HEK293 (cell line): ENCODE measurements at regions not wholly inside any gene's neighbourhood (a gene's known extent, or its start where the extent isn't known, plus 50 kb on each side); places are given as distances from the start of the nearest gene placed in this dataset.

Experiments
- CTCF ChIP-seq: fragments of 450-650 bp; formaldehyde crosslinking; IDR thresholded peaks from 2 replicates; pipeline ENCODE4 v1.5.1; 2016; ENCODE audit warnings: missing biosample characterization, missing genetic modification characterization
- KLF8 ChIP-seq: fragments of 450-650 bp; formaldehyde crosslinking; IDR thresholded peaks from 2 replicates; pipeline ENCODE4 v1.5.1; 2016; ENCODE audit warnings: missing biosample characterization, missing genetic modification characterization
- PBX3 ChIP-seq: sonication (generic); formaldehyde crosslinking; IDR thresholded peaks from 2 replicates; pipeline ENCODE4 v1.8.1; 2022; ENCODE audit warnings: mild to moderate bottlenecking, moderate library complexity, missing genetic modification reagents
- REPIN1 ChIP-seq: fragments of 450-650 bp; formaldehyde crosslinking; IDR thresholded peaks from 2 replicates; pipeline ENCODE4 v1.5.1; 2017; ENCODE audit warnings: missing biosample characterization, missing genetic modification characterization, low read depth
- TCF7L2 ChIP-seq: IDR thresholded peaks from 2 replicates; pipeline ENCODE4 v1.6.1; 2011; ENCODE audit warnings: low read depth, mild to moderate bottlenecking, inconsistent platforms, low read length, moderate library complexity, borderline replicate concordance
- WT1 ChIP-seq: fragments of 450-650 bp; formaldehyde crosslinking; IDR thresholded peaks from 2 replicates; pipeline ENCODE4 v1.5.1; 2016; ENCODE audit warnings: missing biosample characterization, missing genetic modification characterization
- YY1 ChIP-seq: fragments of 450-650 bp; formaldehyde crosslinking; IDR thresholded peaks from 2 replicates; pipeline ENCODE4 v1.5.1; 2018; ENCODE audit warnings: missing biosample characterization, missing genetic modification characterization
- ZBTB1 ChIP-seq: fragments of 450-650 bp; formaldehyde crosslinking; IDR thresholded peaks from 2 replicates; pipeline ENCODE4 v1.5.1; 2016; ENCODE audit warnings: missing biosample characterization, missing genetic modification characterization
- ZBTB11 ChIP-seq: fragments of 450-650 bp; formaldehyde crosslinking; conservative IDR thresholded peaks from 2 replicates; pipeline ENCODE4 v1.5.1; 2016; ENCODE audit warnings: low read depth, missing biosample characterization, missing genetic modification characterization
- ZBTB20 ChIP-seq: fragments of 450-650 bp; formaldehyde crosslinking; IDR thresholded peaks from 2 replicates; pipeline ENCODE4 v1.5.1; 2016; ENCODE audit warnings: missing biosample characterization, missing genetic modification characterization
- ZFP37 ChIP-seq: fragments of 450-650 bp; formaldehyde crosslinking; IDR thresholded peaks from 2 replicates; pipeline ENCODE4 v1.5.1; 2016; ENCODE audit warnings: missing biosample characterization, missing genetic modification characterization
- ZFP69B ChIP-seq: fragments of 450-650 bp; formaldehyde crosslinking; IDR thresholded peaks from 2 replicates; pipeline ENCODE4 v1.5.1; 2016; ENCODE audit warnings: missing biosample characterization, missing genetic modification characterization
- ZNF10 ChIP-seq: fragments of 450-650 bp; formaldehyde crosslinking; IDR thresholded peaks from 2 replicates; pipeline ENCODE4 v1.5.1; 2017; ENCODE audit warnings: missing biosample characterization, missing genetic modification characterization
- ZNF169 ChIP-seq: fragments of 450-650 bp; formaldehyde crosslinking; IDR thresholded peaks from 2 replicates; pipeline ENCODE4 v1.5.1; 2016; ENCODE audit warnings: missing biosample characterization, missing genetic modification characterization
- ZNF184 ChIP-seq: fragments of 450-650 bp; IDR thresholded peaks from 2 replicates; pipeline ENCODE4 v1.5.1; 2018; ENCODE audit warnings: missing biosample characterization, mild to moderate bottlenecking, missing genetic modification characterization
- ZNF202 ChIP-seq: fragments of 450-650 bp; formaldehyde crosslinking; IDR thresholded peaks from 2 replicates; pipeline ENCODE4 v1.5.1; 2016; ENCODE audit warnings: missing biosample characterization, missing genetic modification characterization, borderline replicate concordance
- ZNF23 ChIP-seq: fragments of 450-650 bp; formaldehyde crosslinking; IDR thresholded peaks from 2 replicates; pipeline ENCODE4 v1.5.1; 2016; ENCODE audit warnings: missing biosample characterization, missing genetic modification characterization, borderline replicate concordance
- ZNF280C ChIP-seq: fragments of 450-650 bp; formaldehyde crosslinking; IDR thresholded peaks from 2 replicates; pipeline ENCODE4 v1.5.1; 2016; ENCODE audit warnings: missing biosample characterization, missing genetic modification characterization
- ZNF350 ChIP-seq: fragments of 450-650 bp; formaldehyde crosslinking; IDR thresholded peaks from 2 replicates; pipeline ENCODE4 v1.5.0; 2017; ENCODE audit warnings: missing biosample characterization, mild to moderate bottlenecking, missing genetic modification characterization
- ZNF510 ChIP-seq: fragments of 450-650 bp; formaldehyde crosslinking; IDR thresholded peaks from 2 replicates; pipeline ENCODE4 v1.5.1; 2018; ENCODE audit warnings: mild to moderate bottlenecking, missing genetic modification characterization, missing biosample characterization; ENCODE audit not compliant: insufficient replicate concordance
- ZNF596 ChIP-seq: fragments of 450-650 bp; IDR thresholded peaks from 2 replicates; pipeline ENCODE4 v1.5.0; 2018; ENCODE audit warnings: missing biosample characterization, mild to moderate bottlenecking, missing genetic modification characterization, moderate library complexity
- ZNF654 ChIP-seq: fragments of 450-650 bp; formaldehyde crosslinking; IDR thresholded peaks from 2 replicates; pipeline ENCODE4 v1.5.1; 2016; ENCODE audit warnings: low read depth, missing biosample characterization, missing genetic modification characterization
- ZNF660 ChIP-seq: fragments of 450-650 bp; IDR thresholded peaks from 2 replicates; pipeline ENCODE4 v1.5.1; 2018; ENCODE audit warnings: missing biosample characterization, mild to moderate bottlenecking, missing genetic modification characterization
- ZNF692 ChIP-seq: fragments of 450-650 bp; formaldehyde crosslinking; IDR thresholded peaks from 2 replicates; pipeline ENCODE4 v1.5.1; 2016; ENCODE audit warnings: missing biosample characterization, missing genetic modification characterization
- ZNF768 ChIP-seq: fragments of 450-650 bp; formaldehyde crosslinking; IDR thresholded peaks from 2 replicates; pipeline ENCODE4 v1.5.1; 2018; ENCODE audit warnings: missing biosample characterization, mild to moderate bottlenecking, missing genetic modification characterization
- ZNF791 ChIP-seq: fragments of 450-650 bp; formaldehyde crosslinking; IDR thresholded peaks from 2 replicates; pipeline ENCODE4 v1.5.1; 2016; ENCODE audit warnings: missing biosample characterization, missing genetic modification characterization
- ZNF792 ChIP-seq: fragments of 450-650 bp; formaldehyde crosslinking; IDR thresholded peaks from 2 replicates; pipeline ENCODE4 v1.5.1; 2016; ENCODE audit warnings: missing biosample characterization, missing genetic modification characterization
- ZSCAN30 ChIP-seq: fragments of 450-650 bp; IDR thresholded peaks from 2 replicates; pipeline ENCODE4 v1.5.1; 2018; ENCODE audit warnings: missing biosample characterization, mild to moderate bottlenecking, missing genetic modification characterization, moderate library complexity

- TF ChIP-seq ZNF280C (tag by site-specific recombination) (no peak), ZNF596 (tag by site-specific recombination) (no peak), ZNF23 (tag by site-specific recombination) (no peak), ZNF654 (peak; percentile 95), ZBTB20 (no peak), ZBTB1 (tag by site-specific recombination) (no peak), ZBTB11 (tag by site-specific recombination) (peak; percentile 24; the same call in 1 of the 2 replicates), YY1 (tag by site-specific recombination) (peak; percentile 63; the same call in 1 of the 2 replicates), ZNF350 (tag by site-specific recombination) (no peak), REPIN1 (tag by site-specific recombination) (no peak), ZNF169 (tag by site-specific recombination) (no peak), ZNF510 (tag by site-specific recombination) (no peak), ZFP37 (tag by site-specific recombination) (0 out of 2 replicates have a peak, but pooled peaks have one; percentile 40), ZNF660 (peak; percentile 53), ZNF202 (no peak), ZFP69B (tag by site-specific recombination) (no peak), ZNF768 (tag by site-specific recombination) (no peak), ZNF791 (tag by site-specific recombination) (no peak), KLF8 (tag by site-specific recombination) (peak; percentile 75), ZNF10 (tag by site-specific recombination) (no peak), TCF7L2 (no peak), ZSCAN30 (tag by site-specific recombination) (peak; percentile 76; the same call in 1 of the 2 replicates), WT1 (peak; percentile 31), PBX3 (CRISPR knock-in tag) (no peak), ZNF692 (tag by site-specific recombination) (0 out of 2 replicates have a peak, but pooled peaks have one; percentile 21), ZNF792 (tag by site-specific recombination) (no peak), ZNF184 (tag by site-specific recombination) (peak; percentile 54; the same call in 1 of the 2 replicates), CTCF (tag by site-specific recombination) (peak; percentile 91)
Measured at GRCh38 chr6:27126815-27127537, 120.5 kb upstream of the PRSS16 start (continued).
